Neuronal stem cell (in vitro differentiated cells): ENCODE measurements at regions not wholly inside any gene's neighbourhood (a gene's known extent, or its start where the extent isn't known, plus 50 kb on each side); places are given as distances from the start of the nearest gene placed in this dataset.
"Not testable (repeated sequence)": the region's sequence is repeated elsewhere in the genome, so short reads cannot be mapped to it uniquely, and the experiment has no call there.

Experiments used
- DNase-seq: peaks from one replicate; pipeline ENCODE4 v3.0.0-alpha.2; 2013; ENCODE audit warnings: low spot score
- H2AFZ ChIP-seq: one replicate; pipeline ENCODE4 v1.6.1; 2013; ENCODE audit warnings: mild to moderate bottlenecking, low read length, inconsistent platforms
- H2AK5ac ChIP-seq: 2 replicates; pipeline ENCODE4 v1.6.1; 2013; ENCODE audit warnings: low read depth, mild to moderate bottlenecking, inconsistent platforms, low read length, moderate library complexity, mixed read lengths
- H2BK120ac ChIP-seq: 2 replicates; pipeline ENCODE4 v1.6.1; 2013; ENCODE audit warnings: low read depth, mild to moderate bottlenecking, inconsistent platforms, low read length, moderate library complexity, mixed read lengths
- H2BK12ac ChIP-seq: one replicate; pipeline ENCODE4 v1.6.1; 2013; ENCODE audit warnings: low read length, inconsistent platforms
- H2BK15ac ChIP-seq: 2 replicates; pipeline ENCODE4 v1.6.1; 2013; ENCODE audit warnings: mild to moderate bottlenecking, low read length, inconsistent platforms, mixed read lengths
- H2BK5ac ChIP-seq: one replicate; pipeline ENCODE4 v1.6.1; 2013; ENCODE audit warnings: inconsistent platforms, mild to moderate bottlenecking, low read length, moderate library complexity
- H3K14ac ChIP-seq: one replicate; pipeline ENCODE4 v1.6.1; 2013; ENCODE audit warnings: low read length, inconsistent platforms
- H3K18ac ChIP-seq: 2 replicates; pipeline ENCODE4 v1.6.1; 2013; ENCODE audit warnings: low read length, inconsistent platforms
- H3K23ac ChIP-seq: 2 replicates; pipeline ENCODE4 v1.6.1; 2013; ENCODE audit warnings: low read depth, mild to moderate bottlenecking, mixed read lengths, low read length, inconsistent platforms; ENCODE audit not compliant: poor library complexity
- H3K27ac ChIP-seq: replicated peaks from 3 replicates; pipeline ENCODE4 v1.5.1; 2013; ENCODE audit warnings: low read length, inconsistent platforms
- H3K27me3 ChIP-seq, 3 experiments: 2 replicates each; pipeline ENCODE4 v1.6.1; 2013; ENCODE audit warnings: low read length in 3 of 3, mild to moderate bottlenecking in 2 of 3, inconsistent platforms in 1 of 3, low read depth in 1 of 3, mixed read lengths in 1 of 3, moderate library complexity in 1 of 3; ENCODE audit not compliant: control insufficient read depth in 3 of 3, insufficient read depth in 3 of 3
- H3K36me3 ChIP-seq, 2 donors: replicated peaks in 1 of 2; 2 replicates each; pipeline ENCODE4 v1.6.1; 2013; ENCODE audit warnings: low read length in 2 of 2; ENCODE audit not compliant: control insufficient read depth in 2 of 2, insufficient read depth in 2 of 2
- H3K4ac ChIP-seq: 2 replicates; pipeline ENCODE4 v1.6.1; 2013; ENCODE audit warnings: inconsistent platforms, mild to moderate bottlenecking, low read length, moderate library complexity
- H3K4me1 ChIP-seq, 2 donors: 1 replicate in 1 of 2; 2 replicates in 1 of 2; pipeline ENCODE4 v1.6.1; 2013; ENCODE audit warnings: low read length in 2 of 2, low read depth in 1 of 2; ENCODE audit not compliant: control insufficient read depth in 2 of 2, insufficient read depth in 1 of 2
- H3K4me2 ChIP-seq: one replicate; pipeline ENCODE4 v1.6.1; 2013; ENCODE audit warnings: mild to moderate bottlenecking, low read length, inconsistent platforms; ENCODE audit not compliant: insufficient read depth, poor library complexity, severe bottlenecking
- H3K4me3 ChIP-seq, 2 donors: 2 replicates each; pipeline ENCODE4 v1.5.1; 2013; ENCODE audit warnings: low read length in 2 of 2, mild to moderate bottlenecking in 2 of 2, inconsistent platforms in 1 of 2, moderate library complexity in 1 of 2
- H3K79me1 ChIP-seq: one replicate; pipeline ENCODE4 v1.6.1; 2013; ENCODE audit warnings: low read depth, mild to moderate bottlenecking, inconsistent platforms, low read length, moderate library complexity
- H3K9ac ChIP-seq: one replicate; pipeline ENCODE4 v1.6.1; 2013; ENCODE audit warnings: mild to moderate bottlenecking, low read depth, low read length, inconsistent platforms; ENCODE audit not compliant: poor library complexity
- H3K9me3 ChIP-seq, 2 donors: replicated peaks in 1 of 2; 2 replicates each; pipeline versions ENCODE3 to v1.6.1; 2013; ENCODE audit warnings: low read length in 2 of 2, mild to moderate bottlenecking in 2 of 2, inconsistent platforms in 1 of 2, low read depth in 1 of 2, mixed read lengths in 1 of 2, moderate library complexity in 1 of 2; ENCODE audit not compliant: control insufficient read depth in 2 of 2, insufficient read depth in 1 of 2
- H4K8ac ChIP-seq: one replicate; pipeline ENCODE4 v1.6.1; 2013; ENCODE audit warnings: low read depth, mild to moderate bottlenecking, inconsistent platforms, low read length, moderate library complexity
- H4K91ac ChIP-seq: one replicate; pipeline ENCODE4 v1.6.1; 2013; ENCODE audit warnings: low read length, low read depth, mild to moderate bottlenecking, inconsistent platforms; ENCODE audit not compliant: poor library complexity
- WGBS, 2 donors: extraction: QIAGEN DNeasy Blood & Tissue Kit; methylation state at CpG; one replicate each; pipeline ENCODE4 v1.1.7; 2013; ENCODE audit warnings: missing lambda C conversion rate in 2 of 2, mixed read lengths in 1 of 2; ENCODE audit not compliant: insufficient read length in 2 of 2, insufficient replicate concordance in 1 of 2; ENCODE audit errors: extremely low coverage in 2 of 2; 5-methylcytosine and 5-hydroxymethylcytosine counted together

GRCh38 chr11:97079244-97079643 lies 689.4 kb downstream of the JRKL start:
- Histone ChIP-seq H3K9ac (no peak overlapping the region), H3K36me3 (no peaks in the 10 kb centered on the region), H2BK5ac (no peak overlapping the region), H3K79me1 (no peaks in the 10 kb centered on the region), H3K14ac (no peak overlapping the region), H3K4me1 (no peaks in the 10 kb centered on the region), H2AK5ac (no peak overlapping the region), H2AFZ (no peak overlapping the region), H3K23ac (no peak overlapping the region), H2BK120ac (no peak overlapping the region), H3K27me3 (no peaks in the 10 kb centered on the region), H4K8ac (no peak overlapping the region), H3K4me2 (no peak overlapping the region), H4K91ac (no peak overlapping the region), H2BK15ac (no peak overlapping the region), H3K4ac (no peak overlapping the region), H3K9me3 (peaks cover 0 to 1% of the 10 kb centered on the region in 2 donors), H2BK12ac (no peak overlapping the region), H3K27ac (no peak overlapping the region), H3K4me3 (no peak overlapping the region), H3K18ac (no peak overlapping the region)
- no peak for DNase-seq

- Histone ChIP-seq H2BK120ac (no peak overlapping the region), H3K27ac (no peak overlapping the region), H2BK15ac (no peak overlapping the region), H3K4ac (no peak overlapping the region), H3K14ac (no peak overlapping the region), H3K23ac (no peak overlapping the region), H2BK12ac (no peak overlapping the region), H3K4me3 (no peak overlapping the region), H3K36me3 (no peaks in the 10 kb centered on the region), H3K9ac (no peak overlapping the region), H3K4me2 (no peak overlapping the region), H2BK5ac (no peak overlapping the region), H3K4me1 (no peaks in the 10 kb centered on the region), H3K79me1 (no peaks in the 10 kb centered on the region), H2AFZ (no peak overlapping the region), H4K91ac (no peak overlapping the region), H3K9me3 (no peaks in the 10 kb centered on the region), H4K8ac (no peak overlapping the region), H3K18ac (no peak overlapping the region), H3K27me3 (no peaks in the 10 kb centered on the region), H2AK5ac (no peak overlapping the region)
- DNase-seq = no peak
- WGBS, 2 donors = no CpG with 5 or more reads among the region's 2 CpGs
Observed at GRCh38 chr11:97087419-97087818, 697.6 kb downstream of the JRKL start.

- H3K23ac ChIP-seq = no peak overlapping the region
- no peak overlapping the region for H2AK5ac ChIP-seq
- no peak overlapping the region for H2BK15ac ChIP-seq
- no peak overlapping the region for H3K27ac ChIP-seq
- no peak overlapping the region for H2BK120ac ChIP-seq
- H2AFZ ChIP-seq = no peak overlapping the region
- H3K4ac ChIP-seq = no peak overlapping the region
- H4K8ac ChIP-seq = no peak overlapping the region
- no peak overlapping the region for H3K14ac ChIP-seq
- H3K18ac ChIP-seq = no peak overlapping the region
- H2BK12ac ChIP-seq = no peak overlapping the region
- H3K4me1 ChIP-seq = no peaks in the 10 kb centered on the region
- no peaks in the 10 kb centered on the region for H3K79me1 ChIP-seq
- WGBS, 2 donors = no CpG with 5 or more reads among the region's 1 CpG
- no peaks in the 10 kb centered on the region for H3K36me3 ChIP-seq
- H2BK5ac ChIP-seq = no peak overlapping the region
- H4K91ac ChIP-seq = no peak overlapping the region
- H3K27me3 ChIP-seq = no peaks in the 10 kb centered on the region
- no peak overlapping the region for H3K4me2 ChIP-seq
- H3K9me3 ChIP-seq = no peaks in the 10 kb centered on the region
- no peak overlapping the region for H3K9ac ChIP-seq
- no peak overlapping the region for H3K4me3 ChIP-seq
- DNase-seq = no peak
Observed at GRCh38 chr11:97092823-97093222, 703.0 kb downstream of the JRKL start.

DNA sequence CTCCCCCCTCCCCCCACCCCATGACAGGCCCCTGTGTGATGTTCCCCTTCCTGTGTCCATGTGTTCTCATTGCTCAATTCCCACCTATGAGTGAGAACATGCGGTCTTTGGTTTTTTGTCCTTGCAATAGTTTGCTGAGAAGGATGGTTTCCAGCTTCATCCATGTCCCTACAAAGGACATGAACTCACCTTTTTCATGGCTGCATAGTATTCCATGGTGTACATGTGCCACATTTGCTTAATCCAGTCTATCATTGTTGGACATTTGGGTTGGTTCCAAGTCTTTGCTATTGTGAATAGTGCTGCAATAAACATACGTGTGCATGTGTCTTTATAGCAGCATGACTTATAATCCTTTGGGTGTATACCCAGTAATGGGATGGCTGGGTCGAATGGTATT lies 712.4 kb downstream of the JRKL start:
- not testable (repeated sequence) for H3K23ac ChIP-seq, H3K36me3 ChIP-seq, H2AK5ac ChIP-seq, H3K27ac ChIP-seq, H3K79me1 ChIP-seq, H3K9me3 ChIP-seq, H2BK120ac ChIP-seq, H3K14ac ChIP-seq, H2BK5ac ChIP-seq, H3K4me3 ChIP-seq, H3K4me2 ChIP-seq, H3K4ac ChIP-seq, H2BK15ac ChIP-seq, H3K18ac ChIP-seq, H2AFZ ChIP-seq, H3K27me3 ChIP-seq, H4K8ac ChIP-seq, H2BK12ac ChIP-seq, H3K4me1 ChIP-seq, H4K91ac ChIP-seq, DNase-seq, H3K9ac ChIP-seq
- WGBS, 2 donors = no CpG with 5 or more reads among the region's 3 CpGs
